GM21447 (cell line): ENCODE measurements at regions not wholly inside any gene's neighbourhood (a gene's known extent, or its start where the extent isn't known, plus 50 kb on each side); places are given as distances from the start of the nearest gene placed in this dataset.

Experiments
- ATAC-seq: cut with Tn5 transposase; IDR thresholded peaks from one replicate; pipeline ENCODE4 v1.9.1; 2021; ENCODE audit not compliant: unreplicated experiment

DNA sequence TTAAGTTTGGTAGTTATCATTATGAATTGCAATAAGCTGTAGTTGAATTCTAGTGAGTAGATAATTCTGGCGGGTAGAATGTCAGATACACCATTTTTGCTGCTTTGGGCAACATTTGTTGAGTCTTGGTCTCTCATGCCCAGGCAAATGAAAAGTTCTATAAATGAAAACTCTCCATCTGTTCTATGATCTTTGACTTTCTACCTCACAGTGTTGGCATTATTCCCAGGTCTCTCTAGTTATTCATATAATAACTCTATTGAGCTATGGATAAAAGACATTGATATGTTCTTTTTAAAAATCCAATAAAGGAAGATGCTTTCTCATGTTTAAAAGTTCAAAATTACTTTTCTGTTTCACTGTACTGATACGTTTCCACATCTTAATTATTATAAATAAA, 415.3 kb upstream of the SEMA3D start:
- ATAC-seq = no peak

DNA sequence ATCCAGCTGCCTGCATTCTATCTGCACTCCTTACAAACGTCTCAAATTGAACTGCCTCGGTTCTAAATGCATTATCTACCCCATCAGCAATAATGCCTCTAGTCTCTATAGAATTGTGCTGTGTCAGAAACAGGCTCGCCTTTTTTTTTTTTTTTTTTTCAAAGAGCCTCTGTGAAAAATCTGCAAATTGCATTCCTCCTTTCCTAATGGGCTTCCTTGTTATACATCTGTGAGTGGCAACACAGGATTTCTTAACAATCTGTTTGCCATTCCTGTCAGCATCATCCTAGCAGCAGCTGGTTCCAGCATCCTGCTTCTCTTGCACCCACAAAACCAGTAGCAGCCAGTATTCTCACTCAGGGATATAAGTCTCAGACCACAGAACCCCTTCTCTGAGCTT, 413.5 kb upstream of the SEMA3D start:
- no peak for ATAC-seq

DNA sequence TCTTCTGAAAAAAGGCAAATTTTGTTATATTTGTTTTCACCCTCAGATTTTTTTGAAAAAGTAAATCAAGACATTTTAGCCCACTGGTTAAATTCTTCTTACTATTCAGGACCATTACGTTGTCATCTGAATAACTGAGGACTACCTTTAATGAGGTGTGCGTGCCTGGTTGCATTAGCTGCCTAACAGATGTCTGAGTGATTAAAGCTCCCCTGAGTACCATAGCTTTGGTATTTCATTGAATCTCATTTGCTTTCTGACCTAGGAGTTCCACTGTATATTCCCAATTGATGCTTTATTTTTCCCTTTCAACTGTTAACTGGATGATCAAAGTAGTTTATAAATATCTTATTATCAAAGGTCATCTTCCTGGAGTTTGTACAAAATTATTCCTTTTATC, 410.0 kb upstream of the SEMA3D start:
- ATAC-seq = no peak

DNA sequence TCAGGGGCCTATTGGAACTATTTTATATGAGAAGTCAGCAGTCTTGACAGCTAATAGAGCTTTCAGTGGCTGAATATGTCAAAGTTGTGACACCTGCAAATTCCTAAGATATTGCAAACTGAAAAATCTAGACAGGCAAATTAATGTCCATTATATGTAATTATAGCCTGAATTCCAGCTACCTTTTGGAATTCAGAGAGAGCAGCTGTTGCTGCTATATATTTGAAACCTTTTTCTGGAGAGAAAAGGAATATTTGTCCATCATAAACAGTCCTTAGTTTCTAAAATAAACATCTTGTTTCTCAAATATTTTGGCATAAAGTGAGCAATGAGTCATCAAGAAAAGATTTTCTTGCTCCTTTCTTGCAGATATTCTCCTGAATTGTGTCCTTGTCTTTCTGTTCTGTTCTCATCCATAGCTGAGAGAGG, 408.9 kb upstream of the SEMA3D start:
- ATAC-seq = no peak

DNA sequence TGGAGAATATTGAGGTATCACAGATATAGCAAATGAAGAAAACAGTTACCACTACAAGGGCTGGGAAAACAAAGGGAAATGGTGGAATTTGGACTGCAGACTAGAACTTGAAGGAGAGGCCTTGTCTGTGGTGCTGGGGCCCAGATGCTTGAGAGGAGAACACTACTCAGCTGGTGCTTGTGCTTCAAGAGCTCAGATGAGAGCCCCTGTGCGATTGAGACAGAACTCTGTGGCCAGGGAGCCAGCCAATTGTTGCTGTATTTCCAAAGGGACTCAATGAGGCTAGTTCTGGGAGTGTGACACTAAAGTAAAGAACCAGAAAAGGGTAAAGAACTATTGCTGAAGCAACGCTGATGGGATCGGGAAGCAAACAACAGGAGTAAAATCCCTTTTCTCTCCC, 406.5 kb upstream of the SEMA3D start:
- ATAC-seq = no peak

DNA sequence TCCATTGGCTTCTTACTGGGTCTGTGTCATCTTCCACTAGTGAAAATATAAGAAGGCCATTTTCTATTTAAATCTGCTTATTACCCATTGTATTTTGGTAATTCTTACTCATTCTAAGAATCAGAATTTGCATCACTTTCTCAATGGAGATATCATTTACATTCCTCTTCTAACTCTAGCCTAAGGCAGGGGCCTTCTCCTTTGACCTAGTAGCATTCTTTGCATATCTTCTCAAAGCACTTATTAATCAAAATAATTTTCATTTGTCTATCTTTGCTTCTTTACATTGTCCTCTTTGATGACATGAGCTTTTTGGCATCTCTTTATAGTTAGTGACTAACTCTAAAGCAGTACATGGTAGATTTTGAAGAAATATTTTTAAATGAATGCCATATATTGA, 400.9 kb upstream of the SEMA3D start:
- no peak for ATAC-seq

DNA sequence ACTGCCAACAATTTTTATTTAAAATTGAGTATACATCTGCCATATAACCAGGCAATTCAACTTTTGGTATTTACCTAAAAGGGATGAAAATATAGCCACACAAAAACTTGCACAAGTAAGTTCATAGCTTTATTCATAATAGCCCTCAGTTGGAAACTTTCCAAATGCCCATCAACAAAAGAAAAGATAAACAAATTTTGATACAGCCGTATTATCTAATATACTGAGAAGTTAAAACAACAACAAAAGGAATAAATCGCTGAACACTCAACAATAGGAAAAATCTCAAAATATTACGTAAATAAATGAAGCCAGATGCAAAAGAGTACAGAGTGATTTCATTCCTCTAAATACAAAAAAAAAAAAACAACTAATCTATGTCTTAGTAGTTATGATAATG, 399.2 kb upstream of the SEMA3D start:
- no peak for ATAC-seq

DNA sequence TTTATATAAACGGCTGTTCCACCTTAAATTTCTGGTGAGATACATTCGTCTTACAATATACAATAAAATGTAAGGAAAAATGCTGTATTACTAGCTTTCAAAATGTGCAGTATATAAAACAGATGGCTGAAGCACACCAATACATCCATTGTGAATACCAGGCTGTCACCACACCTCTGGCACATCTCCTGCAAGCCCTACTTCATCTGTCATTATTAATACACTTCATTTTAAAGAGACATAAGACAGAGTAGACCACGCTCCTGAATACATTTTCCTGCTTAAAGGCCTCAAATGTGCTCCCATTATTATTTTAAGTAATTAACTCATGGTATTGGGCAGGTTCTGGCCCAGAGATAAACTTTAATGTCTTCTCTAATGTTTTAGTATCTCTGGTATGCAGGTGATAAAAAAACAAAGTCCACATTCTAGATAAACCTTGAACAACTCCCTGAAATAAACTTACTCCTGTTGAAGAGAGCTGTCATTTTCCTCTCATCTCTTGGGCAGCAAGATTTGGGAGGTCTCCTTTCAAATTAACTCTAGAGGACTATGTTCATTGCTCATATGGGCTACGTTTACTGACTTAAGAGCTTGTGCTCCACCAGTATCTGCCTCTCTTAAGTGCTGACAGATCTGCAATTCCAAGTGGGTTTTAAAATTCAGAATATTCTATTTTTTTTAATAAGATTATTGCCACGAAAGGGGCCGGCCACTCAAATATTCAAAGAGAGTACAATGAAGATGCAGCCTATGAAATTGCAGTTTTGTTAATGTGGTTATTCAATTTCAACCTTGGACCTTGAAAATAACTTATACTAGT, 396.5 kb upstream of the SEMA3D start:
- no peak for ATAC-seq

DNA sequence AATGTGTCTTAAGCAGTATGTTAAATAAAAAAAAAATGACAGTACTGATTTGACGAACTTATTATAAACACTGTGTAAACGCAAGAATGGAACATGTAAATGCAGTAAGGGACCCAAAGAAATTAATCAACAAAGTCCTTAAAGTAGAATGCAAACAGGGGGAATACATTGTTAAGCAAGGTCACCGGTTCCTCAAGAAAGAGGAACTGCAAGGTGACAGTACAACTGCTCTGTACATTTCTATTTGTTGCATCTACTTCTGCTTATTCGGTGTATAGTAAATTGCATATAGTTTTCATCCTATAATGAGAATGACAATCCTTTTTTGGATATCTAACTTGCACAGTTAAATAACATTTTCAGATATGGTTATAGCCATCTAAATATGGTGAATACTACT, 387.0 kb upstream of the SEMA3D start:
- ATAC-seq = no peak

DNA sequence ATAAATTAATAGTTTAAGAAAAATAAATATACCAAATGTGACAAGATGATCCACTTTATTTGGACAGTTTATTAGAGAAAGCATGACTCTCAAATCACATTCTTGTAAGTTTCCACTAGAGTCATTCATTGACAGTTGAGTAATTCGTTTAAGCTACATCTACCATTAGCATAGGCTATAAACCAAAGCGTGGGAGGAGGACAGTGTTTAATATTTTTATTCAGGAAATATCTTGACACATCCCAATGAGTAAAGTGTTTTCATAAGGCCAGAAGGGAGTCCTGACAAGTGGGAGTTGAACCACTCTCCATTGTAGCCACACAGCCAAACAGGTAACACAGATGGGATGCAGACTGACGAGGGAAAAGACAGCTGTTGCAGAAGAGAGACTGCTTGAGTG, 386.5 kb upstream of the SEMA3D start:
- no peak for ATAC-seq

DNA sequence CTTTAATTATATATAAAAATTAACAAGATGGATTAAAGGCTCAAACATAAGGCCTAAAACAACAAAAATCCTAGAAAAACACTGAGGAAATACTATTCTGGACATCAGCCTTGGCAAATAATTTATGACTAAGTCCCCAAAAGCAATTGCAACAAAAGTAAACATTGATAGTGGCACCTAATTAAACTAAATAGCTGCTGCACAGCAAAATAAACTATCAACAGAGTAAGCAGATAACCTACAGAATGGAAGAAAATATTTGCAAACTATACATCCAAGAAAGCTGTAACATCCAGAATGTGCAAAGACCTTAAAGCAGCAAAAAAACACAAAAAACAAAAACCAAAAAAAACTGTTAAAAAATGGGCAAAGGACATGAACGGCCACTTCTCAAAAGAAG, 384.0 kb upstream of the SEMA3D start:
- ATAC-seq = no peak

DNA sequence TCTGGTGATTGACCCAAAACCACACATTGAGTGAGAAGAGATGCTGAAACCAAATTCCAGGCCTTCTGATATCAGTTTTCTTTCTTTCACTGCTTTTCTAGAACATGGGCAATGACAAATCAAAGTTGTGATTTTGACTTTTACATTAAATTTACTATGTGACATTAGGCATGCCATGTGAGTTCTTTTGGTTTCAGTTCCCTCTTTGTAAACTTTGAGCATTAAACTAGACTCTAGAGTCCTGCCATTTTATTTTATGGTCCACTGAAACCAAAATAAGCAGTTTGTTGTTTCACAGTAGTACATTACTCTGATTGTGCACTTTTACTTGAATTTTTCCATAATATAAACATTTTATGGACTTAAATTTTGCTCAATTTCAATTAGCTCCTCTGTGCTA, 381.1 kb upstream of the SEMA3D start:
- ATAC-seq = no peak

DNA sequence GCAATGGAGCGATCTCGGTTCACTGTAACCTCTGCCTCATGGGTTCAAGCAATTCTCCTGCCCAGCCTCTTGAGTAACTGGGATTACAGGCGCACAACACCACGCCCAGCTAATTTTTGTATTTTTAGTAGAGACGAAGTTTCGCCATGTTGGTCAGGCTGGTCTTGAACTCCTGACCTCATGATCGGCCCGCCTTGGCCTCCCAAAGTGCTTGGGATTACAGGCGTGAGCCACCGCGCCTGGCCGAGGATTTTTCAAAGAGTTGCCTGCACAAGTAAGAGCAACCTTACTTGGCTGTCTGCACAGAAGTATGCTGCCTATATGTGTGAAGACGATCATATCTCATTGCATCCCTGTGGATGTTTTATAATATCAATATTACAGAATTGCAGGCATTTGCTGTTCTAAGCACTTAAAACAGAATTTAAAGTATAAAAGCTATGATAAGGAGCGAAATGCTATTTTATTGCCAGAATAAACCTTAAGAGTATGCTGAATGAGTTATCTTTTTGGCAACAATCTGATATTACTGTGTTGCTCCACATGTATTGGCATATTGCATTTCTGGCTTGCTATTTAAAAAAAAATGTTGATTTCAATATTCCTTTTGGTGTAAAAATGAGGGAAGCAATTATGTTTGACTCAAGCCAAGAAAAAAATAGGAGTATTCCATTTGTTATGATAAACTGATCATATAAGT, 379.4 kb upstream of the SEMA3D start:
- no peak for ATAC-seq

DNA sequence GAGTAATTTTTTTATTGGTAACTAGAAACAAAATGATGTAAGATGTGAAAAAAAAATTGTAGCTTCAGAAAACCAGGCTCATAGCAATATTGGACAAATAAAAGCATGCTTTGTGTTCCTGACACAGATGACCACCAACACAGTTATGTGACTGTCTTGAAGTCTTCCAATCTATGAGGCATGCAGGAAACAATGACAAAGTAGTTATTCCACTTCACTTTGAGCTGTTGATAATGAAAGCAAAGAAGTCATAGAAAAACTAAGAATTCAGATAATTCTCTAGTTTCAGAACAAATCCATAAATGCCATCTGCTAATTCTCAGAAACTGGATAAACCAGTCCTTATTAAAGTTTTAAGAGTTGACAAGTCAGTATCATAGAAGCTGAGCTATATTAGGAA, 378.4 kb upstream of the SEMA3D start:
- no peak for ATAC-seq

DNA sequence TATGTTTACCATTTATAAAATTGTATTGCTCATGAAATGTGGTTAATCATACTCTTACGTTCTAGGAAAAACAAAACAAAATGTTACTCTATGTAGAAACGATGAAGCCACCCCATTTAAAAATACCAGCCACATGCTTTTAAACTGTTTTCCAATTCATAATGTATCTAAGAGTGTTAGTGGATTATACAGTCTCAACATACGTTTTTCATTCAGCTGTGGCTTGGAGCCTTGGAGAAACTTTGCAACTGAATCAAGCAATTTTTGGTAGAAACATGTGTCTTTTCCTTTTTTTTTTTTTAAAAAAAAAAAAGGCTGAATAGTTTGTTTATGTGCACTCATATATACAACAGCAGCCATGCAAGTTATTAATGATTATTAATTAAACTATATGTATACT, 378.0 kb upstream of the SEMA3D start:
- no peak for ATAC-seq

DNA sequence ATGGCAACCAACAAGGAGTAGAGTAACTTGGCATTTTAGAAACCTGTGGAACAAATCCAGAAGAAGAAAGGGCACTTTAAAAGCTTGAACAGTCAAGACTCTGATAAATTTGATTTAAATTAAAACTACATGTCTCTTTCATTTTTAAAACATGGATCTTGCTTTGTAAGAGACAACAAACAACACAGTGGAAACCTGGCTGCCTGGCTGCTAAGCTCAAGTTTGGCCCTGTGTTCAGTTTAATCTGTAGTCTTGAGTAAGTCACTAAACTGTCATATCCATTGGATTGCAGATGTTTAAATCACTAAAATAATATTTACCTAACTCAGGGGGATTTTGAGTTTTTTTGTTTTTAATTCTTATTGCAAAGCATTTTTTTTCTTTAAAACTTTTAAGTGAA, 374.9 kb upstream of the SEMA3D start:
- no peak for ATAC-seq

DNA sequence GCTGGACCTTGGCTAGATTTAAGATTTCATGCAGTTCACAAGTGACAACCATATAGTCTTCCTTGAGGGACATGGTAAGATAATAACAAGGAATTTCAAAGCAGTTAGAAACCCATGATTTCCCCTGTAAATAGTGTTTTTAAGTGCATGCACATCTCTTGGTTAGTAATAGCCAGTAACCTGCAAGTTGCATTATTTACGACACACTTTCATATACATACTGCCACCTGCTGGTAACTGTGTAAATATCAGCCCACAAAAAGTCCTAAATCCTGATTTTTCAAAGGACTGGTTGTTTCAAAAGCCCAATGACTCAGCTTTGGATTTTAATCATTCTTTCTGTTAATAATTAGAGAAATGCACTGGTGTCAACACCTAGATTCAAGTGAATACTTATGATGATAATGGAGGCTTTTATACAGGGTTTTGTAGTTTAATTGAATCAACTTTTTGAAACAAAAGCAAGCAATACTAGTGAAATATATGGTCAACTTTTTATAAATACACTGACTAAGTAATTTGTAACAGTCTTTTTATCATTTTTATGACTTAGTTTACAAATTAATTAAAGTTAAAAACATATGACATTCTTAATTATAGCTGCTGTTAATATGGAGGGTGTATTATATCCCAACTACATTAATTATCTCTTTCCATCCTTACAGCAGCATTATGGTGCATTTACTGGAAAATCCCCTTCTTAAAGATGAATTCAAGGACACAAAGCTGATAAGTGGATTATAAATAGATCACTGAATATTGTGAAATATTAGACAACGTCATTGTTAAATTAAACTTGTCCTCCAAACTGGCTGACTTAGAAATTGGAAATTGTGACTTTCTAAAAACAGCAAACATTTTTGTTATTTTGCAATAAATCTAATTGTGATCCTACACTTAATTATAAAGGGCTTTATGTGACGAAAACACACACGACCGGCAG, 367.7 kb upstream of the SEMA3D start:
- ATAC-seq = peak; percentile 86

DNA sequence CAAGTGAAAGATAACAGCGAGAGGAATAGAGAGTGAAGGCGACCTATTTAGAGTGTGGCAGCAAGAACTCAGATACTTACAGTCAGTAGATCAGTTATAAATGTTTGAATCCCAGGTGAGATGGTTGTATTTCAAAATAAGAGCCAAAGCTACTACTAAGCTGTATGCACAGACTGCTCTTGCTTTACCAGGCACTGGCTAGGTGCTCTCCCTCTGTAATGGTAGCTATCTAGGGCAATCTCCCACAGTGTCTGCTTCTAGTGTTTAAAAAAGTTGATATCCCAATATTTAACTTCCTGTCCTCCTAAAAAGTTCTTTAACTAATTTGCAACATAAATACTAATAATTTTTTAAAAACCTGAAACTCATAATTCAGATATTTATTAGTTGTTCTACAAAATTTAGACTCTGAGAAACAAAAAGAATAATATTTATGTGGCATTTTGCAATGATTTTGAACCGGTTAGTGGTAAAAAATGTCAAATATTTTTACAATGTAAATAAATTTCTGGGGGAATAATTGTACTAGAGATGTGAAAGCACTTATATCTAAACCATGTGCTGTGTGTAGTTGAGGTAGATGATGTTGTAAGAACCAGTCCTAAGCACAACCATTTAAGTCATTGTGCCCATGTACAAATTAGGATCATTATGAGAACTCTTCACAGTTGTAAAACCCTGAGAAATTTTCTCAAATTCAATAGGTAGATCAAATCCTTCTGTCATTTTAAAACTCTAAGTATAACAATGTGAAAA, 349.3 kb upstream of the SEMA3D start:
- no peak for ATAC-seq

DNA sequence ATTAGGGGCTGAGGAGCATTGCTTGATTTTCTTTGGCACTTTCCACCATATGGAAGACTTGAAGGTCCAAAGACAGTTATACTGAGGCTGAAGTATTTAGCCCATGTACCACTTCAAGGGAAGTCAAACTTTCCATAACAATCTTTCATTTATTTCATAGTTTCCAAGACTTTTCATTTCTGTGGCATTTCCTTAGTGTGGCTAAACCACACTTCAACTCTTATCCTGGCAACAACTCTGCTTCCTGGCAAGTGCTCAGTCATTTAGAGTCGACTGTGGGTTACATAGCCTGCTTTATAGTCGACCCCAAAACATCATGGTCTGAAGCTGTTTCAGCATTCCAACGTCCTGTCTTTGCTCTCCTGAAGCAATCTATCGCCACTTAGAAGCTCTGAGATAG, 343.0 kb upstream of the SEMA3D start:
- ATAC-seq = no peak

DNA sequence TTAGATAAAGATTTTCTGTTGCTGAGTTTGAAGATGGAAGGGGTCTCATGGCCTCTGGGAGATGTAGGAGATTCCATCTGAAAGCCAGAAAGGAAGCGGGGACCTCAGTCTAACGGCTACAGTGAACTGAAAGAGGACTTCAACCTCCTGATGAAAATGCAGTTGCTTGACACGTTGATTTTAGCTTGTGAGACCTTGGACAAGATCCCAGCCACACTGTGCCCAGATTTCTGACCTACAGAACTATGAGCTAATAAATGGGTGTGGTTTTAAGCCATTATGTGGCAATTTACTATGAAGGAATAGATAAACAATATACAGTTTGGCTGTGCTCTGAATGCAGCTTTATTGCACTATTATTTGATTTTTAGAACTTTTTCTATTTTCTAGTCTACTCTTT, 342.3 kb upstream of the SEMA3D start:
- ATAC-seq = no peak

DNA sequence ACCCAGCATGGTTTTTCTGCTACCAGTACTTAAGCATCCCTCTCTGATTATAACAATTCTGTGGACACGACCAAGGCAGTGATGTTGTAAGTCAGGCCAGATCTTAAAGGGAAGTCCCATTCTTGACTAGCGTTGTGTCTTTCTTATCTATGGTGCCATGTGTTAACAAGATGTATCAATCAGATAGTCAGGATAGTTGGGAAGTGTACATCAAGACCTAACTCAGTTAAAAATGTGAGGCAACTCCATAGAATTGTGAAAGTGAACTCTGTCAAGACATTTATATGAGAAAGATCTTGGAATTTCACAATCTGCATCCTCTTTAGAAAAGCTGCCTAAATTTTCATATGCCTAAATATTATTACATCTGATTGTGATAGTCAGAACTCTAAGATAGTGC, 341.7 kb upstream of the SEMA3D start:
- no peak for ATAC-seq
